Activated B cell treated with CpG ODN at 0.5 μM for 24 hours (primary cell): ENCODE measurements at regions not wholly inside any gene's neighbourhood (a gene's known extent, or its start where the extent isn't known, plus 50 kb on each side); places are given as distances from the start of the nearest gene placed in this dataset.
"Not testable (repeated sequence)": the region's sequence is repeated elsewhere in the genome, so short reads cannot be mapped to it uniquely, and the experiment has no call there.

Experiments
- ATAC-seq: fragments of 200-7000 bp; cut with Tn5 transposase; one replicate; pipeline ENCODE4 v1.10.0; 2021; ENCODE audit warnings: low read depth, mild to moderate bottlenecking, moderate library complexity
- CTCF ChIA-PET: fragments of 350-600 bp; sonication (Branson Sonifier 250); formaldehyde crosslinking; loops from one replicate; lab custom pipeline; 2021; ENCODE audit warnings: antibody characterized with exemption; lab: Charles Lee
- POLR2A ChIA-PET: fragments of 350-600 bp; sonication (Branson Sonifier 250); formaldehyde crosslinking; loops from one replicate; lab custom pipeline; 2021; ENCODE audit warnings: antibody characterized with exemption; lab: Charles Lee
- DNase-seq: peaks from one replicate; pipeline ENCODE4 v3.0.0; 2022
- H3K27ac Mint-ChIP-seq: one replicate; pipeline ENCODE4 v1.8.0; 2020; ENCODE audit warnings: mixed read lengths
- H3K27me3 Mint-ChIP-seq: one replicate; pipeline ENCODE4 v1.8.0; 2021; ENCODE audit warnings: mixed read lengths
- H3K36me3 Mint-ChIP-seq: one replicate; pipeline ENCODE4 v1.8.0; 2021; ENCODE audit warnings: low read depth, mixed read lengths
- H3K4me1 Mint-ChIP-seq: one replicate; pipeline ENCODE4 v1.8.0; 2021; ENCODE audit warnings: mixed read lengths
- H3K4me3 Mint-ChIP-seq: one replicate; pipeline ENCODE4 v1.8.0; 2020; ENCODE audit warnings: mild to moderate bottlenecking, mixed read lengths
- H3K9me3 Mint-ChIP-seq: one replicate; pipeline ENCODE4 v1.8.0; 2020; ENCODE audit warnings: mixed read lengths
- intact Hi-C: fragments of 100-400 bp; cut with micrococcal nuclease; formaldehyde crosslinking; loops from one replicate; pipeline ENCODE4 v1.15.1; 2024

- POLR2A ChIA-PET, intact Hi-C loops, DNase-seq, H3K36me3 Mint-ChIP-seq, CTCF ChIA-PET, H3K27me3 Mint-ChIP-seq, H3K9me3 Mint-ChIP-seq: not testable (repeated sequence)
- peak; percentile 5 for ATAC-seq
- Mint-ChIP-seq H3K27ac (peak overlapping the region; percentile 94), H3K4me1 (peaks cover 38% of the 10 kb centered on the region), H3K4me3 (peak overlapping the region; percentile 64)
Observed at GRCh38 chr2:87515226-87515625, 232.7 kb upstream of the PLGLB2 start.

- H3K27ac Mint-ChIP-seq, H3K4me3 Mint-ChIP-seq, intact Hi-C loops, H3K9me3 Mint-ChIP-seq, H3K36me3 Mint-ChIP-seq, CTCF ChIA-PET, H3K27me3 Mint-ChIP-seq, ATAC-seq, DNase-seq, POLR2A ChIA-PET: not testable (repeated sequence)
- H3K4me1 Mint-ChIP-seq: peaks cover 37% of the 10 kb centered on the region
Observed at GRCh38 chr2:87515875-87516274, 232.0 kb upstream of the PLGLB2 start.

GRCh38 chr2:87516369-87516967, 231.4 kb upstream of the PLGLB2 start:
- CTCF ChIA-PET, ATAC-seq, H3K27me3 Mint-ChIP-seq, intact Hi-C loops, POLR2A ChIA-PET, H3K4me3 Mint-ChIP-seq, DNase-seq, H3K9me3 Mint-ChIP-seq, H3K36me3 Mint-ChIP-seq: not testable (repeated sequence)
- peaks cover 41% of the 10 kb centered on the region for H3K4me1 Mint-ChIP-seq
- H3K27ac Mint-ChIP-seq: peak overlapping the region; percentile 94

DNA sequence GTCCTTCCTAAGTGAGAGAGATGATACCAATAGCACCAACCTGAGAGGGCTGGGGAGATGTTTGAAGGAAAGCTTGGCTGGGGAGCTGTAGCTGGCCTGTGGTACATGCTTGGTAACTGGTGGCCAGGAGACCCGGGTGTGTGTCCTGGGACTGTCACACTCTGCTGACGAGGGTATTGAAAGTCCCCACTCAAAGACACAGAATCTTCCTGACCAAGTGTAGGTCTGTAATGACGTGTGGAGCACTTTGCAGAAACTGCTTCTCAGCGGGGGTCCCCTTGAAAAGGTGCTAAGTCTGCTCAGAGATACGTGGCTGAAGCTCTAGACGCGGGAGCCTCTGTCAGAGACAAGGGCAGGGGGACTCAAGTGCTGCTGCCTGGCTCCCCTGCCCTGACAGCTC, 230.4 kb upstream of the PLGLB2 start:
- H3K27me3 Mint-ChIP-seq, DNase-seq, intact Hi-C loops, H3K36me3 Mint-ChIP-seq, H3K9me3 Mint-ChIP-seq, POLR2A ChIA-PET, CTCF ChIA-PET: not testable (repeated sequence)
- ATAC-seq: peak; percentile 28
- Mint-ChIP-seq H3K4me1 (peaks cover 50% of the 10 kb centered on the region), H3K4me3 (peak overlapping the region; percentile 59), H3K27ac (peak overlapping the region; percentile 94)

DNA sequence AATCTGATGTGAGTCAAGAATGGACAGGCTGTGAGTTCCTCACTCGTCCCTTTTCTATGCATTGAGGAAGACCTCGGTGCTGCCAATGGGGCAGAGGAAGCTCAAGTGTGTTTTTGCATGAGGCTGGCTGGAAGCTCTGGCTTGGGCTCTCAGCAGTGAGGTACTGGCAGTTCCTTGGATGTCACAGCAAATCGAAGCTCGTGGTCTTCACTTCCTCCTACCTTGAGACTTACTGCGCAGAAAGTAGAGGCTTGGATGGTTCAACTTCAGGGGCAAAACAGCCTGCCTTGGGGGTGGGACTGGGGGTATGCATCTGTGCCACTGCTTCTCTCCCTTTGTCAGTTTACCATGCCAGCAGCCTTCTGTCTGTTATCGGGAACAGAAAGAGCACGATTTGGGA, 229.8 kb upstream of the PLGLB2 start:
- H3K4me1 Mint-ChIP-seq: peaks cover 50% of the 10 kb centered on the region
- ATAC-seq: peak; percentile 5
- peak overlapping the region; percentile 28 for H3K4me3 Mint-ChIP-seq

GRCh38 chr2:87518547-87518946, 229.3 kb upstream of the PLGLB2 start:
- H3K27ac Mint-ChIP-seq: peak overlapping the region; percentile 94
- DNase-seq, H3K36me3 Mint-ChIP-seq, H3K4me3 Mint-ChIP-seq, CTCF ChIA-PET, ATAC-seq, H3K27me3 Mint-ChIP-seq, intact Hi-C loops, H3K9me3 Mint-ChIP-seq: not testable (repeated sequence)
- POLR2A ChIA-PET: interaction anchor here (0.6 kb wide), 1 partner anchor 1343 kb away, joined by 5 read pairs; no protein-coding TSS in a partner anchor
- H3K4me1 Mint-ChIP-seq: peaks cover 54% of the 10 kb centered on the region

More for the DNA sequence above, 229.8 kb upstream of the PLGLB2 start:
- POLR2A ChIA-PET: interaction anchor here (0.6 kb wide), 1 partner anchor 1344 kb away, joined by 5 read pairs; no protein-coding TSS in a partner anchor
- DNase-seq, H3K27me3 Mint-ChIP-seq, CTCF ChIA-PET, intact Hi-C loops, H3K9me3 Mint-ChIP-seq, H3K36me3 Mint-ChIP-seq: not testable (repeated sequence)
- peak overlapping the region; percentile 94 for H3K27ac Mint-ChIP-seq

- H3K36me3 Mint-ChIP-seq, H3K27me3 Mint-ChIP-seq, intact Hi-C loops, DNase-seq, CTCF ChIA-PET, POLR2A ChIA-PET, H3K4me3 Mint-ChIP-seq, H3K9me3 Mint-ChIP-seq: not testable (repeated sequence)
- Mint-ChIP-seq H3K4me1 (peaks cover 56% of the 10 kb centered on the region), H3K27ac (peak overlapping the region; percentile 86)
- peak; percentile 60 for ATAC-seq
Observed at GRCh38 chr2:87519158-87520011, 228.5 kb upstream of the PLGLB2 start.

- H3K36me3 Mint-ChIP-seq, H3K9me3 Mint-ChIP-seq, intact Hi-C loops, CTCF ChIA-PET, POLR2A ChIA-PET, H3K27me3 Mint-ChIP-seq: not testable (repeated sequence)
- DNase-seq: peak; percentile 56
- H3K4me3 Mint-ChIP-seq: peak overlapping the region; percentile 50
- peak overlapping the region; percentile 93 for H3K27ac Mint-ChIP-seq
- peak; percentile 54 for ATAC-seq
- peaks cover 57% of the 10 kb centered on the region for H3K4me1 Mint-ChIP-seq
Observed at GRCh38 chr2:87521057-87521456, 226.8 kb upstream of the PLGLB2 start.

- H3K36me3 Mint-ChIP-seq, POLR2A ChIA-PET, intact Hi-C loops, CTCF ChIA-PET, H3K9me3 Mint-ChIP-seq, H3K27me3 Mint-ChIP-seq, DNase-seq: not testable (repeated sequence)
- Mint-ChIP-seq H3K27ac (peak overlapping the region; percentile 93), H3K4me3 (peak overlapping the region; percentile 32), H3K4me1 (peaks cover 56% of the 10 kb centered on the region)
- peak; percentile 10 for ATAC-seq
Observed at GRCh38 chr2:87521489-87521888, 226.4 kb upstream of the PLGLB2 start.

DNA sequence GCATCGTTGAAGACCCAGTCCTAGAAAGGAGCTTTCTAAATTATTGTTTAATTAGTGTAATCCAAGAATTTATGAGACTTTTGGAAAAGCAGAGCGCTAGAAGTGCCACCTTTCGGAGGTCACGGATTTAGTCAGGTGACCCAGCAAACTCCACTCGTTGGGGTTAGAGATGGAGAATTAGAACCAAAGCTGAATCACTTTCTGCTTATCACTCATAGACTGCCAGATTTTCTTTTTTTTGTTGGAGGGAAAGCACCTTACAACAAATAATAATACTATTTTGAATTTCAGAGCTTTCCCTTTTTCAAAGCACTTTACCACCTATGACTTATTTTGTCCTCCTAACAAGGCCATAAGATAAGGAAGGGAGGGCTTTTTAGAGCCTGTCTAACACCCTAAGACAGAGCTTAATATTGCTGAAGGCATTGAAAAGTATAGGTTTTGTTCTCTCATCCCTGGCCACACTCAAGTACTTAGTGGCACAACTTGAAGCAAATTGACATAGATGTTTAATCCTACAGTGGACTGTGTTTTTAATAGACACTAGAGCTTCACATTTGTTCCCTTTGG, 223.2 kb upstream of the PLGLB2 start:
- POLR2A ChIA-PET, DNase-seq, H3K9me3 Mint-ChIP-seq, CTCF ChIA-PET, H3K27me3 Mint-ChIP-seq, H3K36me3 Mint-ChIP-seq, intact Hi-C loops, H3K4me3 Mint-ChIP-seq: not testable (repeated sequence)
- peak overlapping the region; percentile 78 for H3K27ac Mint-ChIP-seq
- ATAC-seq: peak; percentile 20
- peaks cover 36% of the 10 kb centered on the region for H3K4me1 Mint-ChIP-seq

- intact Hi-C loops, H3K27me3 Mint-ChIP-seq, CTCF ChIA-PET, H3K36me3 Mint-ChIP-seq, DNase-seq, H3K4me3 Mint-ChIP-seq, H3K9me3 Mint-ChIP-seq, POLR2A ChIA-PET: not testable (repeated sequence)
- peak; percentile 35 for ATAC-seq
- H3K27ac Mint-ChIP-seq: peak overlapping the region; percentile 61
- peaks cover 36% of the 10 kb centered on the region for H3K4me1 Mint-ChIP-seq
Observed at GRCh38 chr2:87525497-87525991, 222.3 kb upstream of the PLGLB2 start.
